GM21723 (cell line): ENCODE measurements at regions not wholly inside any gene's neighbourhood (a gene's known extent, or its start where the extent isn't known, plus 50 kb on each side); places are given as distances from the start of the nearest gene placed in this dataset.
"Not testable (repeated sequence)": the region's sequence is repeated elsewhere in the genome, so short reads cannot be mapped to it uniquely, and the experiment has no call there.

Experiments
- ATAC-seq: cut with Tn5 transposase; IDR thresholded peaks from one replicate; pipeline ENCODE4 v1.9.1; 2021; ENCODE audit warnings: mild to moderate bottlenecking, moderate library complexity; ENCODE audit not compliant: unreplicated experiment

DNA sequence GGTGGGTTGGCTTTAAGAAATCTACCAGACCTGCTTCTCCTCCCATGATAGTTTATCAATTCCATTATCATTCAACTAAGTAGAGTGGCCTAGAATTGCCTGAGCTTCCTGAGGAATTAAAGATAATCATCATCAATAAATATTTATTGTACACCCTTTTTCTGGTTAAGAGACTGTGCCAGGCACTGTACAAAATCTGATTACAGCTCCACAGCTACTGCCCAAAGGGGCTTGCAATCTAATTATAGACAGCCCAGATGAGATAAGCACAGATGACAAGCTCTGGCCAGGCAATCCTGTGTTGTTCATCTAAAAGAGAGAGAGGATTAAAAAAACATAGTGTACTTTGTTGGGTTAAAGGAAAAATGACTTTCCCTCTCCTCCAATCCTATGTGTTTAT lies 586.4 kb downstream of the GATA3 start:
- no peak for ATAC-seq

DNA sequence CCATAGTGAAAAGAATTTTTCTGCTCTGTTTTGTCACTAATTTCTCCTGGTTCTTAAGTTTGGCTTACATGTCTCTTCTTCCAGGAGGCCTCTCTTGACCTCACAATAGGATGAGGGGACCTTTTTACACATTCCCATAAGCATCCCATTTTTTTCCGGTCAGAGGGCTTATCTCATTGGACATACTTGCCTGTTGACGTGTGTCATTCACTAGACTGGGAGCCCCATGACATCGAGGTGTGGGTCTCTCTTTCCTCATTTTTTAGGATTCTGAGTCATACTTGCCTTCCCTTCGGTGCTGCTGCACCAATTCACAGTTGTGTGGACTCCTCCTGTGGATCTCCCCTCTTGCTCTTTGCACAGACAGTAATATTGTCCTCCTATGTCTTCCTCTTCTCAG lies 601.8 kb downstream of the GATA3 start:
- no peak for ATAC-seq

DNA sequence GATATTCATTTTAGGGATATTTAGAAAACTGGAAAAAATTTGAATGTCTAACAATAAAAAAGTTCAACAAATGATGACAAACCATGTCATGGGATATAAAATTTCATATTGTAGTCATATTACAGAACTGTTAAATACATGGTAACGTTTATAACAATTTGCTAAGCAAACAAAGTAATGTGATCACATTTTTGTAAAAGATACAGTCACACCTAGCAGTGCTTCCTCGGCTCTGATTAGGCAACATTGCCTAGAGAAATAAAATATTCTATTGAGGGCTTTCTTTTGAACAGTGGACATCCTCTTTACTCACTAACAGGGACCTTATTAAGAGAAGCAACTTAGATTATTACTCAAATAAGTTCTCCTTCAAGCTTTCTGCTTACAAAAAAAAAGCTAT lies 605.5 kb downstream of the GATA3 start:
- ATAC-seq: no peak

DNA sequence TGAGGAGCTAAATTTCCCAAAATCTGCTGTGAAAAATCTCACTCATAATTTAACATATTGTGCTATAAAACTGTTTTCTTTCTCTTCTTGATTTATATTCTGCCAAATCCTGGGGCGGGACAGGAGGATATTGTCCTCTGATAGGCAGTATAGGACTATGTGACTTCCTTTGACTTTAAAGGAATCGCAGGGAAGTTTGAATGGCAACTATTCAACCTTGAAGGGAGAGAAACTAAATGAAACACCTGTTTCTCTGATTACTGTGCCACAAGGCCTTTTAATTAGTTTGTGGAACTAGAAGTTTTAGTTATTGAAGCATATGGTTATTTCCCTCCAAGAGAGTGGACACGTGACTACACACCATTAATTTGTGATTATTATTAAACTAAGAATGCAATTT lies 607.4 kb downstream of the GATA3 start:
- ATAC-seq: no peak

DNA sequence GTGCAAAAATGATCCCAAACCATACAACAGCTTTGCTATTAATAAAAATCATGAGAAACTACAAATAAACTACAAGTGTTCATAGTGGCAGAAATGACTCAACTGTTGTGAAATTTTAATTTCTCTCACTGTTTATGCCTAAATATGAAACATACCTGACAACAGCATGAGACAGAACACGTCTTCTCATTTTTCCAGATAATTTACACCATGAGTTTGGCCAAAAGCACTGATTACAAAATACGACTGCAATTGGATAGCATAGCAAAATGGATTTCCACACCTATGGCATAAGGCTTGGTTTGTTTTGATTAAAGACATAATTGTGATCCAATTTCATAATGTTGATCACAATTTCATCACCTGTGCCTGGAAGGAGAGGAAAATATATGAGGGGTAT lies 608.6 kb downstream of the GATA3 start:
- ATAC-seq: no peak

DNA sequence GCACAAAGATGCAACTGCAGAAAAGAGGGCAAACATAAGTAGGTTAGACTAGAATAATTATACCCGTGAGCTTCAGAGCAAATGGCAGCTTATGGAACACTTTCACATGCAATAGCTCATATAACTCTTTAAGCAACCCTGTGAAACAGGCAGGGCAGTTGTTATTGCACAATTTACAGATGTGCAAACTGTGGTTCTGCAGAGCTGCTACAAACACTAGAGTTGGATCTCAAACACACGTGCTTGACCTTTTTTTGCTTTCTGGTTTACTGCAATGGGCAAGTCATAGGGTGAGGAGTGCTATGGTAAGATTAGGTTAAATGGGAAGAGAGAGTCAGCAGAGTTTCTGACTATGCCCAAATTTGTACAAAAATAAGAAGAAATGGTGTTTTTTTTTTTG lies 610.8 kb downstream of the GATA3 start:
- ATAC-seq: no peak

DNA sequence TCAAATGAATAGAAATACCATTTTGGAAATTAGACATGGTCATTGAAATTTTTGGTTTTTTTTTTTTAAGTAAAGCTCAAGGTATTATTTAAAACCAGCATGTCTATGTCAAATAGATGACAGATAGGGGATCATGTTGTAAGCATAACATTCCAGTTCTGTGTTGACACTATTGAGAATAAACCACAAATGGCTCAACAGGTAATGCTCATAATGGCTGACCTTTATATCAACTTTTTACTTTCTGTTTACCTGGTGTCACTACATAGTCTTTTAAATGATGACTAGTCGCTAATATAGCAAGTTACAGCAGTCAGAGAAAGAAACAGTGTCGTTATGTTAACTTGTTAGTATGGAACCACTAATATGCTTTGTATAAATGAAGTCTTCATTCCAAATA lies 616.0 kb downstream of the GATA3 start:
- no peak for ATAC-seq

DNA sequence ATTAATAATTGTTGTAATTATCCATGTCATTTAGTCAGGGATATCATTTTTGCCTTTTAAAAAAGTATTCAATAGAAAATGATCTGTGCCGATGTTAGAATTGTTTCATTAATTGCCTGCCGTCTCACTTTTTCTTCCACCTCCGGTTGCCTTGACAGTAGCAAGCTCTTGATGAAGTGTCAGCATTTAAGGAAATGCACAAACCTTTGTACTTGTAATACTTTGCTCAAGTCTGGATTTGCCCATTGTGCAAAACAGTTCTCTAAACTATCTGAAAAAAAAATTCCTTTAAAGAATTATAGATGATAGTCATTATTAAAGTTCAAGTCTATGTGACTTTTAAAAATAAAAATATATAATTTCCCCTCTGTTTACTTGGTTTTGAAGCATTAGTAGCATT lies 619.7 kb downstream of the GATA3 start:
- no peak for ATAC-seq

DNA sequence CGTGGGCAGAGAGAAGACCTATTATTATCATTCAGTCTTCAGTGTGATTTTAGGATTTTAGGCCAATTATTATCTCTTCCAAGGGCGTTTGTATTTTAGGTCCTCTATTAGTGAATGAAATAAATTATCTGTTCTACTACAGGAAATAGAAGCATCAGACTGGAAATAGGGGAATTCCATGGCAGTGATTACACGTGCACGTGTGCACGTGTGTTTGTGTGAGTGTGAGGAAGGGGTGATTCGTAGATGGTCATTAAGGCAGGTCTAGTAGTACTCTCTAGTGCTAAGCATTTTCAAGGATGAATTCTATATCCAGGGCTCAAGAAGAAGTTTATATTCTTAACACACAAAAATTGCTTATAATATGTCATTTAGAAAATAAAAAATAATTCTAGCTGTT lies 623.2 kb downstream of the GATA3 start:
- no peak for ATAC-seq

DNA sequence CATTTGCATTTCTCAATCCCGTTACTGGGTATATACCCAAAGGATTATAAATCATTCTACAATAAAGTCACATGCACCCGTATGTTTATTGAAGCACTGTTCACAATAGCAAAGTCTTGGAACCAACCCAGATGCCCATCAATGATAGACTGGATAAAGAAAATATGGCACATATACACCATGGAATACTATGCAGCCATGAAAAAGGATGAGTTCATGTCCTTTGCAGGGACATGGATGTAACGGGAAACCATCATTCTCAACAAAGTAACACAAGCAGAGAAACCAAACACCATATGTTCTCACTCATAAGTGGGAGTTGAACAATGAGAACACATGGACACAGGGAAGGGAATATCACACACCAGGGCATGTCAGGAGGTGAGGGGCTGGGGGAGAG lies 630.4 kb downstream of the GATA3 start:
- ATAC-seq: not testable (repeated sequence)

DNA sequence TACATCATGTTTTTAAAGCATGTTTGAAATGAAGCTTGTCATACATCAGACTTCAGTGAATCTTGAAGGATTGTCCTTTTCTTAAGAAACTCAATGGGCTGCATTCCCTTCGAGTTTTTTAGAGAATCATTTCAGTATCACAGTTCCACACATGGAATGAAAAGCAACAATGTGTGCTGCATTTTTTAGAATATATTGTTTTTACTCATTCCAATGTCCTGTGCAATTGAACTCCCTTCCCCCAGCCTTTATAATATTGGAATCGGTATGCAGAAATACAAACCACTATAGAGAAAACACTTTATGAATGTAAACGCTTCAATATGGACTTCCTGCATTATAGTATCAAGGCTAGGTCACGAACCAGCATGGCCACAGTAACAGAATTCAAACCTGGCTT lies 634.4 kb downstream of the GATA3 start:
- ATAC-seq: no peak

DNA sequence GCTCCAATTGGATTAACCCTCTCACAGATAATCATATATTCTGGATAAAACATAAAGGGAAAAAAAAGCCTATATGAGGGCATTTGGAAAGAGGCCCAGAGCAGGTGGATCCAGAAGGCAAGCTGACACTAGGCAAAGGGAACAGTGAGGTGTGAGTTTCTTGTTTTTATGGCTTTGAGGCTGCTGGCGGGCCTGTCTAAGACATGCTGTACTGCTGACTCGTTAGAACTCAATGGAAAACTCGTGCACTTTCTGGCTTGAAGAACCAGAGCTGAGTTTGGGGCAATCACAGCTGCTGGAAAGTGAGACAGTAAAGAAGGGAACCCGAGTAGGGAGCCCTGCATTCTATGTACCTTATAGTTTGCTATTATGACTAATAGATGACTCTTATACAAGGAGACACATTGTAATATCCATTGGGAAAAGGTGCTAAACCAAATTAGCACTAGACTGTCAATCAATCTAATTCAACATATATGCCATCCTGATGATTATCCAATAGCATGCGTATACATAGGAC lies 637.1 kb downstream of the GATA3 start:
- ATAC-seq: no peak

DNA sequence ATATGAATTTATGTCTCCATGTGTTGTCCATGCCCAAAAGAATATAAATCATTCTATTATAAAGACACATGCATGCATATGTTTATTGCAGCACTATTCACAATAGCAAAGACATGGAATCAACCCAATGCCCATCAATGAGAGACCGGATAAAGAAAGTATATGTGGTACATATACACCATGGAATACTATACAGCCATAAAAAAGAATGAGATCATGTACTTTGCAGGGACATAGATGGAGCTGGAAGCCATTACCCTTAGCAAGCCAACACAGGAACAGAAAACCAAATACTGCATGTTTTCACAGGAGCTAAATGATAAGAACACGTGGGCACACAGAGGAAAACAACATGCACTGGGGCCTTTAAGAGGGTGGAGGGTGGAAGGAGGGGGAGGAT lies 639.1 kb downstream of the GATA3 start:
- ATAC-seq: not testable (repeated sequence)

DNA sequence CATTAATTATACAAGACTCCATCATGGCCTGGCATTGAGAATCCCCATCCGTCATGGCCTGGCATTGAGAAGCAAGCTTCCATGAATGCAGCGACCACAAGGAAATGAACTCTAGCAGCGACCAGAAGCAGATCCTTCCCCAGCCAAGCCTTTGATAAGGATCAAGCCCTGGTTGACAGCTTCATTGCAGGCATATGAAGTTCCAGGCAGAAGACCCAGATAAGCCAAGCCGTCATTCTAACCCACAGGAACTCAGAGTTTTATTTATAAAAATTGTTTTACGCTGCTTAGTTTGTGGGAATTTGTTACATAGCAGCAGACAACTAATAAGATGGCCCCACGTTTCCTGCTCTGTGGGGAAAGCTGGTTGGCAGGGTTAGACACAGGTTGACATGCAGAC lies 642.3 kb downstream of the GATA3 start:
- no peak for ATAC-seq

DNA sequence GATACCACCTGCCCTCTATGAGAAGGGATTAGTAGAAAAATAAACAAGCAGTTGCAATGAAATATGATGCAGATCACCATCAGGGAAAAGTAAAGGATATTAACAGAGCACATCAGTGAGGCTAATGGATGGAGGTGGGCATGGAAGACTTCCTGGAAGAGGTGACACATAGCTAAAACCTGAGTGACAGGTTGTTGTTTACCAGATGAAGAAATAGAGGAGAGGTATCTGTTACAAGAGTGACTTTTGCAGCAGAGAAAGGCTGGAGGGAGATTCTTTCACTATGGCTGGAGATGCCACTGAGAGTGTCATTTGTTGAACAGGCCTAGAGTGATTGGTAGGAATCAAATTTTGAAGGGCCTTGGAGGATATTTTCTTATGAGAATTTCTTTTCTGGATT lies 646.2 kb downstream of the GATA3 start:
- no peak for ATAC-seq

DNA sequence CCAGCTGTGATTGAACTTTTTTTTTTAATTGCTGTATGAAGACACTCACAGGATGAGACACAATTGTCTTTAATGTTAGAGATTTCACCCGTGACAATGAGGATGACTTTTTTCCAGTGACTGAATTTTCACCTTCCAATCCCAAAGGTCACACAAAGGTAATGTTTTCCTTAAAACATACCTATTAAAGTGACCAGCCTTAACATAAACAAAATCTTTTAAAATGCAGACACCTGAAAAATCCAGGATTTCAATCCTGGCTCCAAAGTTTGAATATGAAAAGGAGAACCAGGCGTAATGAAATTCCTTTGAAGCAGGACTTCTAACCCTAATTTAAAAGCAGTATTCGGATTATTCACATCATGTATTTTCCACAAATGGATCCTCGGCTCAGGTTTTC lies 647.7 kb downstream of the GATA3 start:
- ATAC-seq: no peak

DNA sequence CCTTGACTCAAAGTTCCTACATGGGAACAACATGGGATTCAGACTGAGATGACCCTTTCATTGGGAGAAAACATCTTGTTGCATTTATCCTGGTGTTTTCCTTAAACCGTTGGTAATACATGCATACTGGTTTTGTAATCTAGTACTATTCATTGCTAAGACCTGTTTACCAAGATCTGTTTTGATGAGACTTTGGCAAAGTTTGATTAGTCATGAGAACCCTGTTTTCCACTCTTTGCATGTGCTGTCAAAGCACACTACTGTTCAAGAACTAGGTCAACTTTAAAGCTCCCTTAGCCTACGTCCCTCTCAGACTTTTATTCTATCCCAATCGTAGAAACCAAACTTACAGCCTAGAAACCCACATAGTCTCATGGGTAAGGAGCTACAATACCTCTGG lies 650.9 kb downstream of the GATA3 start:
- no peak for ATAC-seq

DNA sequence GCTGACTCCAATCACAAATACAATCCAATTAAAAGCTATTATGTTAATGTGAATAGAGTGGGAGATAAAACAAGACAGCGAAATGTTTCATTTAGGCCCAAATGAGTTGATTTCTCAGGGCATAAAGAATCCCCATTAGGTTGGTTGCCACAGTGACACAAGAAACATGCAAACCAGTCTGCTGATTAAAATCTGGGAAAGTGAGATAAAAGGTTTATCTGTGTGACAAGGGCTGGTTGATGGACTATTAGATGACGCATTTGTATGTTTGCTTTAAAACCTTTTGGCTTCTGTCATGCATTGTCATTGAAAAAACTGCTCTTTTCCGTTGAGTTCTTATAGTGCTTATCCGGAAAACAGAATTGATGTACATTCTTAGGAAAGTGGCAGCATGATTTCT lies 658.2 kb downstream of the GATA3 start:
- no peak for ATAC-seq

DNA sequence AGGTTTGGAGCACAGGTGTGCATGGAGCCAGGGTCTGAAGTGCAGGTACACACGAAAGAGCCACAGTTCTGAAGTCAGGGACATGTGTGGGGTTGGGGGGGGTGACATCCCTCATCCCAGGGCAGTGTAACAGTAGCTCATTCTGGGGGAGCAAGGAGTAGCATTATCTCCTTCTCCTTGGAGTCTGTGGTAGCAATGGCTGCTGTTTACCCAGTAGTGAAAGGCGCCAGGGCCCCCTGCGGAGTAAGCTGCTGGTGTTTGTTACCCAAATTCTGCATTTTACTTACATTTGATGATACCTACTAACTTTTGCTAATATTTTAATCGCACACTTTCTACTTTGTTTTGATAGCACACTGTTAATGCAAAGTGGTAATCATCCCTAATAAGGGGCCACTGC lies 665.5 kb downstream of the GATA3 start:
- ATAC-seq: no peak

DNA sequence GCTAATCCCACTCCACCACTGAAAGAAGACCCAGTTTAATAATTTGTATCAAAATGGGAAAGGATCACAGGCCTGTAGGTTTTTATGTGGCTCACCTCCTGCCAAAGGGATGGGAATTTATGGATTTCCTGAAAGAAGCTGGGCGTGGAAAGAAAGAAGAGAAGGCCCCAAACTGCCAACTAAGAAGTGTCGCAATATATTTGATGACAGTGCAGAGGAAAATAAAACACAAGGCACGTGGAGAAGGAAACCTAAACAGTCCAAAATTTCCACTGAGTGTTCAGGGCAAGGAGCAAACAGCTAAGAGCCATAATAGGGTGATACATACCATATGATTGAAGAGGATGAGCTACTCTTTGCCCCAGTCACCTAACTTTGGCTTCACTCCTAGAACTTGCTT lies 667.2 kb downstream of the GATA3 start:
- no peak for ATAC-seq

DNA sequence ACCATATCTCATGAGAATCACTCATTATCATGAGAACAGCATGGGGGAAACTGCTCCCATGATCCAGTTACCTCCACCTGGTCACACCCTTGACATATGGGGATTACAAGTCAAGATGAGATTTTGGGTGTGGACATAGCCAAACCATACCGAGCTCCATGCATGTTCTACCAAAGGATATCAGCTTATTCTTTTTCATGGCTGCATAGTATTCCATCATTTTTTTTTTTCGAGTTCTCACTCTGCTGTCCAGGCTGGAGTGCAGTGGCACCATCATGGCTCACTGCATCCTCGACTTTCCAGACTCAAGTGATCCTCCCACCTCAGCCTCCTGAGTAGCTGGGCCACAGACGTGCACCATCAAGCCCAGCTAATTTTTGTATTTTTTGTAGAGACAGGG lies 668.3 kb downstream of the GATA3 start:
- no peak for ATAC-seq

DNA sequence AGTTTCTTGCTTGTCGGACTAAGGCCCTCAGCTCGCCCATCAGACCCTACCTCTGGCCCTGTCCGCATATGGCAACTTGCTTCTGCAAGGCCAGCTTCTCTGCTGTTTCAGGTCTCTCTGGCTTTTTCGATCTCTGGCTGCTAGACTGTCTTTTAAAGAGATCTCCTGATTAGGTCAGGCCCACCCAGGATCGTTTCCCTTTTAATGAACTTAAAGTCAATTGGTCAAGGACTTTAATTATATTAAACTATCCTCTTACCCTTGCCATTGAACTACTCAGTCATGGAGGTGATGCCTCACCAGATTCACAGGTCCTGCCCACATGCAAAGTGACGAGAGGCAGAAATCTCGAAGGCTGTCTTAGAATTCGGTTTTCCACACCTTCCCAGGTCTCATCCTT lies 670.9 kb downstream of the GATA3 start:
- no peak for ATAC-seq

DNA sequence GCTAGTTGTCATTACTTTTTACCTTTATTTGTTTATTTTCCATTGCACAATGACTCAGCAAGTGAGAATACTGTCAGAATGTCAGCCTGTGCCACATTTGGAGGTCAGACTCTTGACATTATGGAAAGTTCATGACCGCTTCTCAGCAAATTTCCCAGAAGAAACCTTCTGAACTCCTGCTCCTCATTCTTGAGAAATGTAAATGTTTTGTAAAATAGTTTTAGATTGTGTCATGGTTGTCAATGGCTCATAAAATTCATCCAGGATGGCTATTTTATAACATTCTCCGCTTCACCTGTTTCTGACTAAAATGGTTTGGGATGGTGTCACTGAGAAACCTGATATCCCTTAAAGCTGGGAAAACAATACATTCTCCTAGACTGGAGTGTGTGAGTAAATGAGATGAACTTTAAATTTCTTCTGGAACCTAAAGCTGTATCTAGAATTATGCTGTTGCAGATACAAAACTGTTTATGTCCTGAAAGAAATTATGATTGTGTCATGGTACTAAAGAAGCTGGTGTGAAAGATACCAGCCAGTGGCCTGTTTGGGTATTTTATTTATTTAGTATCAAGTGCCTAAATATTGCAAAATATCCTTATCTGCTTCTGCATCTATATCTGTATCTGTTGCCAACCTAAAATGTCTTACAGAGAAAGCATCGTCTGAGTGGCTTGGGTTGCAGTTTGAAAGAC lies 671.7 kb downstream of the GATA3 start:
- no peak for ATAC-seq

DNA sequence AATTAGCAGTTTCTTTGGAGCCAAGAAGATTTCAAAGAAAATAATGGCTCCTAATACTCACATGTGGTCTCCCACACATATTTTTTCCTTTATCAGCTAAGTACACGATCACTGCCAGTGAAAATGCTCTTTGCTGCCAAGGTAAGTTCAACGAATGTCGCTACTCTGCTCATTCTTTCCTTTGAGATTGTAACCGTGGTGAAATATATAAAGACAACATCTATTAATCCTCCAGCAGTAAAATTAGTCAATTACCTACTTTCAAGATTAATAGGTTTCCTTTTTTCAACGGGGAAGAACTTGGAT lies 672.2 kb downstream of the GATA3 start:
- no peak for ATAC-seq
